ENCODE measurements at regions not wholly inside any gene's neighbourhood (a gene's known extent, or its start where the extent isn't known, plus 50 kb on each side); places are given as distances from the start of the nearest gene placed in this dataset.

- no peak for TF ChIP-seq GATA2 (IDR thresholded peaks at IDR 0.05; ENCODE audit: low read depth, low read length)
- TF ChIP-seq GATA3 (IDR thresholded peaks at IDR 0.05; ENCODE audit: low read depth, low read length), result no peak
Observed at GRCh38 chr3:5296362-5296761, 108.9 kb downstream of the EDEM1 start.

- TF ChIP-seq GATA2 (IDR thresholded peaks at IDR 0.05; ENCODE audit: low read depth, low read length) (no peak), GATA3 (IDR thresholded peaks at IDR 0.05; ENCODE audit: low read depth, low read length) (no peak)
Observed at GRCh38 chr3:5297895-5298294, 110.4 kb downstream of the EDEM1 start.

- TF ChIP-seq GATA2 (IDR thresholded peaks at IDR 0.05; ENCODE audit: low read depth, low read length), result no peak
- no peak for TF ChIP-seq GATA3 (IDR thresholded peaks at IDR 0.05; ENCODE audit: low read depth, low read length)
Observed at GRCh38 chr3:5298453-5298852, 110.9 kb downstream of the EDEM1 start.

GRCh38 chr3:5299161-5299560 is 111.7 kb downstream of the EDEM1 start:
- TF ChIP-seq GATA3 (IDR thresholded peaks at IDR 0.05; ENCODE audit: low read depth, low read length) (no peak), GATA2 (IDR thresholded peaks at IDR 0.05; ENCODE audit: low read depth, low read length) (no peak)

GRCh38 chr3:5300638-5301037 is 113.1 kb downstream of the EDEM1 start:
- no peak for TF ChIP-seq GATA2 (IDR thresholded peaks at IDR 0.05; ENCODE audit: low read depth, low read length)
- TF ChIP-seq GATA3 (IDR thresholded peaks at IDR 0.05; ENCODE audit: low read depth, low read length), result no peak

GRCh38 chr3:5301651-5302297 is 114.3 kb downstream of the EDEM1 start:
- no peak for TF ChIP-seq GATA3 (IDR thresholded peaks at IDR 0.05; ENCODE audit: low read depth, low read length)
- no peak for TF ChIP-seq GATA2 (IDR thresholded peaks at IDR 0.05; ENCODE audit: low read depth, low read length)

- TF ChIP-seq GATA3 (IDR thresholded peaks at IDR 0.05; ENCODE audit: low read depth, low read length), result no peak
- no peak for TF ChIP-seq GATA2 (IDR thresholded peaks at IDR 0.05; ENCODE audit: low read depth, low read length)
Observed at GRCh38 chr3:5302661-5303060, 115.2 kb downstream of the EDEM1 start.

GRCh38 chr3:5304188-5304587 is 116.7 kb downstream of the EDEM1 start:
- no peak for TF ChIP-seq GATA3 (IDR thresholded peaks at IDR 0.05; ENCODE audit: low read depth, low read length)
- no peak for TF ChIP-seq GATA2 (IDR thresholded peaks at IDR 0.05; ENCODE audit: low read depth, low read length)

GRCh38 chr3:5304789-5305683 is 117.5 kb downstream of the EDEM1 start:
- TF ChIP-seq GATA3 (IDR thresholded peaks at IDR 0.05; ENCODE audit: low read depth, low read length) (no peak), GATA2 (IDR thresholded peaks at IDR 0.05; ENCODE audit: low read depth, low read length) (no peak)

GRCh38 chr3:5305684-5305989 is 118.1 kb downstream of the EDEM1 start:
- TF ChIP-seq GATA2 (IDR thresholded peaks at IDR 0.05; ENCODE audit: low read depth, low read length) (no peak), GATA3 (IDR thresholded peaks at IDR 0.05; ENCODE audit: low read depth, low read length) (no peak)

- TF ChIP-seq GATA3 (IDR thresholded peaks at IDR 0.05; ENCODE audit: low read depth, low read length), result no peak
- no peak for TF ChIP-seq GATA2 (IDR thresholded peaks at IDR 0.05; ENCODE audit: low read depth, low read length)
Observed at GRCh38 chr3:5309171-5309570, 121.7 kb downstream of the EDEM1 start.

- TF ChIP-seq GATA2 (IDR thresholded peaks at IDR 0.05; ENCODE audit: low read depth, low read length) (no peak), GATA3 (IDR thresholded peaks at IDR 0.05; ENCODE audit: low read depth, low read length) (no peak)
Observed at GRCh38 chr3:5309602-5310001, 122.1 kb downstream of the EDEM1 start.

- TF ChIP-seq GATA3 (IDR thresholded peaks at IDR 0.05; ENCODE audit: low read depth, low read length), result no peak
- no peak for TF ChIP-seq GATA2 (IDR thresholded peaks at IDR 0.05; ENCODE audit: low read depth, low read length)
Observed at GRCh38 chr3:5310509-5310908, 123.0 kb downstream of the EDEM1 start.

- no peak for TF ChIP-seq GATA3 (IDR thresholded peaks at IDR 0.05; ENCODE audit: low read depth, low read length)
- TF ChIP-seq GATA2 (IDR thresholded peaks at IDR 0.05; ENCODE audit: low read depth, low read length), result no peak
Observed at GRCh38 chr3:5312290-5312689, 124.8 kb downstream of the EDEM1 start.

GRCh38 chr3:5314897-5315296 is 127.4 kb downstream of the EDEM1 start:
- TF ChIP-seq GATA3 (IDR thresholded peaks at IDR 0.05; ENCODE audit: low read depth, low read length) (no peak), GATA2 (IDR thresholded peaks at IDR 0.05; ENCODE audit: low read depth, low read length) (no peak)
